ENCODE measurements at regions not wholly inside any gene's neighbourhood (a gene's known extent, or its start where the extent isn't known, plus 50 kb on each side); places are given as distances from the start of the nearest gene placed in this dataset.

- no peak for DNase-seq (ENCODE audit: low read depth)
- TF ChIP-seq CTCF (IDR thresholded peaks at IDR 0.05; ENCODE audit: insufficient read depth, low read depth, low read length), result no peak
- no peak overlapping the region for H3K4me3 ChIP-seq (ENCODE audit: low read depth, low read length)
These were observed 184.2 kb downstream of the KLHL28 start for GRCh38 chr14:44777584-44777983.

- no peak overlapping the region for H3K4me3 ChIP-seq (ENCODE audit: low read depth, low read length)
- TF ChIP-seq CTCF (IDR thresholded peaks at IDR 0.05; ENCODE audit: insufficient read depth, low read depth, low read length), result no peak
- no peak for DNase-seq (ENCODE audit: low read depth)
These were observed 186.5 kb downstream of the KLHL28 start for GRCh38 chr14:44775248-44775647.

- no peak for DNase-seq (ENCODE audit: low read depth)
- no peak for TF ChIP-seq CTCF (IDR thresholded peaks at IDR 0.05; ENCODE audit: insufficient read depth, low read depth, low read length)
- no peak overlapping the region for H3K4me3 ChIP-seq (ENCODE audit: low read depth, low read length)
These were observed 187.4 kb downstream of the KLHL28 start for GRCh38 chr14:44774396-44774795.

GRCh38 chr14:44771496-44771895 is 190.3 kb downstream of the KLHL28 start:
- no peak for TF ChIP-seq CTCF (IDR thresholded peaks at IDR 0.05; ENCODE audit: insufficient read depth, low read depth, low read length)
- no peak overlapping the region for H3K4me3 ChIP-seq (ENCODE audit: low read depth, low read length)
- no peak for DNase-seq (ENCODE audit: low read depth)

GRCh38 chr14:44770201-44770600 is 191.5 kb downstream of the KLHL28 start:
- TF ChIP-seq CTCF (IDR thresholded peaks at IDR 0.05; ENCODE audit: insufficient read depth, low read depth, low read length), result no peak
- DNase-seq (ENCODE audit: low read depth), result no peak
- no peak overlapping the region for H3K4me3 ChIP-seq (ENCODE audit: low read depth, low read length)

GRCh38 chr14:44768935-44769334 is 192.8 kb downstream of the KLHL28 start:
- no peak for TF ChIP-seq CTCF (IDR thresholded peaks at IDR 0.05; ENCODE audit: insufficient read depth, low read depth, low read length)
- no peak overlapping the region for H3K4me3 ChIP-seq (ENCODE audit: low read depth, low read length)
- no peak for DNase-seq (ENCODE audit: low read depth)

GRCh38 chr14:44767646-44768173 is 194.0 kb downstream of the KLHL28 start:
- H3K4me3 ChIP-seq (ENCODE audit: low read depth, low read length), result no peak overlapping the region
- no peak for TF ChIP-seq CTCF (IDR thresholded peaks at IDR 0.05; ENCODE audit: insufficient read depth, low read depth, low read length)
- no peak for DNase-seq (ENCODE audit: low read depth)
